Left lung (tissue), 4 donors: ENCODE measurements at regions not wholly inside any gene's neighbourhood (a gene's known extent, or its start where the extent isn't known, plus 50 kb on each side); places are given as distances from the start of the nearest gene placed in this dataset.

Experiments used
- ATAC-seq: fragments of 200-7000 bp; cut with Tn5 transposase; one replicate; pipeline ENCODE4 v1.9.1; 2020; ENCODE audit warnings: moderate library complexity
- DNase-seq, 4 donors: peaks; one replicate each; pipeline ENCODE4 v3.0.0-alpha.2; 2013 to 2020
- H3K27ac ChIP-seq, 2 donors: fragments of 200-600 bp; sonication (generic) in 1 of 2; one replicate each; pipeline versions ENCODE4 v1.5.0 to v1.8.0; 2020 to 2021
- H3K27me3 ChIP-seq, 2 donors: fragments of 200-600 bp; sonication (generic) in 1 of 2; one replicate each; pipeline versions ENCODE4 v1.5.0 to v1.8.0; 2020 to 2021
- H3K36me3 ChIP-seq, 2 donors: fragments of 200-600 bp; sonication (generic) in 1 of 2; one replicate each; pipeline versions ENCODE4 v1.5.0 to v1.8.0; 2020 to 2021
- H3K4me1 ChIP-seq, 2 donors: fragments of 200-600 bp; one replicate each; pipeline ENCODE4 v1.8.0; 2021
- H3K4me3 ChIP-seq, 2 donors: fragments of 200-600 bp; sonication (generic) in 1 of 2; one replicate each; pipeline versions ENCODE4 v1.5.0 to v1.8.0; 2020 to 2021; ENCODE audit warnings: mild to moderate bottlenecking in 1 of 2
- H3K9me3 ChIP-seq, 2 donors: fragments of 200-600 bp; sonication (generic) in 1 of 2; one replicate each; pipeline versions ENCODE4 v1.5.0 to v1.8.0; 2020 to 2021
- intact Hi-C, 2 donors: fragments of 100-400 bp; cut with DNase I; formaldehyde crosslinking; loops; one replicate each; pipeline versions ENCODE4 v1.11.2 to v1.14.2; 2022
- TF ChIP-seq, protein P1 (sequence below), 2 donors: fragments of 200-600 bp; sonication (generic) in 1 of 2; IDR thresholded peaks; one replicate each; pipeline versions ENCODE4 v1.5.0 to v1.8.0; 2021; ENCODE audit warnings: antibody characterized with exemption in 2 of 2
- donor health status: DM: no; HTN: yes; CAD: no.
- donor health status: DM: no; HTN: no; CAD: no.

- Histone ChIP-seq H3K9me3 (peaks cover 0 to 33% of the 10 kb centered on the region in 2 donors), H3K27me3 (peaks cover 0 to 65% of the 10 kb centered on the region in 2 donors), H3K4me1 (no peaks in the 10 kb centered on the region), H3K27ac (no peak overlapping the region), H3K4me3 (no peak overlapping the region), H3K36me3 (no peaks in the 10 kb centered on the region)
- intact Hi-C loops, result no loop called here
- TF ChIP-seq, protein P1, sequence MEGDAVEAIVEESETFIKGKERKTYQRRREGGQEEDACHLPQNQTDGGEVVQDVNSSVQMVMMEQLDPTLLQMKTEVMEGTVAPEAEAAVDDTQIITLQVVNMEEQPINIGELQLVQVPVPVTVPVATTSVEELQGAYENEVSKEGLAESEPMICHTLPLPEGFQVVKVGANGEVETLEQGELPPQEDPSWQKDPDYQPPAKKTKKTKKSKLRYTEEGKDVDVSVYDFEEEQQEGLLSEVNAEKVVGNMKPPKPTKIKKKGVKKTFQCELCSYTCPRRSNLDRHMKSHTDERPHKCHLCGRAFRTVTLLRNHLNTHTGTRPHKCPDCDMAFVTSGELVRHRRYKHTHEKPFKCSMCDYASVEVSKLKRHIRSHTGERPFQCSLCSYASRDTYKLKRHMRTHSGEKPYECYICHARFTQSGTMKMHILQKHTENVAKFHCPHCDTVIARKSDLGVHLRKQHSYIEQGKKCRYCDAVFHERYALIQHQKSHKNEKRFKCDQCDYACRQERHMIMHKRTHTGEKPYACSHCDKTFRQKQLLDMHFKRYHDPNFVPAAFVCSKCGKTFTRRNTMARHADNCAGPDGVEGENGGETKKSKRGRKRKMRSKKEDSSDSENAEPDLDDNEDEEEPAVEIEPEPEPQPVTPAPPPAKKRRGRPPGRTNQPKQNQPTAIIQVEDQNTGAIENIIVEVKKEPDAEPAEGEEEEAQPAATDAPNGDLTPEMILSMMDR (IDR thresholded peaks at IDR 0.05), result no peak
- DNase-seq, result peak in 2 of 4 donors; percentile 24 to 66
- no peak for ATAC-seq
Observed at GRCh38 chr4:1488831-1489638, 82.8 kb upstream of the NKX1-1 start.

DNA sequence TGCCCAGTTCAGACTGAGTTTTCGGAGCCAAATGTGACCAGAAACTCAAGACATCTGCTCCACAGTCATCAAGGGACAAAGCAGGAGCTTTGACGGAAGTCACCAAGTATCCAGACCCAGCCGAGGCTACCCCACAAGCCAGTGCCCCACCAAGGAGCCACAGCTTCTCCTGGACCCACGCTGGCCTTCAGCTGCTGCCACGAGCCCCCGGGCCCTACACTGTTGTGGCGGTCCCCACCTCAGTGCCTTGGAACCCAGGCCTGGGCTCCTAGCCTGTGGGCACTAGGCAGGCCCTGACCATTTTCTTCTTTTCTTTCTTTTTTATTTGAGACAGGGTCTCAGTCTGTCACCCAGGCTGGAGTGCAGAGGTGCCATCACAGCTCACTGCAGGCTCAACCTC lies 82.1 kb upstream of the NKX1-1 start:
- peaks cover 0 to 36% of the 10 kb centered on the region in 2 donors for H3K9me3 ChIP-seq
- DNase-seq (peak in 1 of 4 donors; percentile 53), ATAC-seq (no peak)
- H3K4me3 ChIP-seq, result no peak overlapping the region
- intact Hi-C loops, result no loop called here
- H3K27me3 ChIP-seq, result peaks cover 0 to 58% of the 10 kb centered on the region in 2 donors
- no peaks in the 10 kb centered on the region for H3K4me1 ChIP-seq
- H3K27ac ChIP-seq, result no peak overlapping the region
- no peaks in the 10 kb centered on the region for H3K36me3 ChIP-seq
- TF ChIP-seq, protein P1 (IDR thresholded peaks at IDR 0.05), result no peak

- no peak overlapping the region for H3K27ac ChIP-seq
- H3K27me3 ChIP-seq, result peaks cover 0 to 53% of the 10 kb centered on the region in 2 donors
- H3K4me3 ChIP-seq, result no peak overlapping the region
- TF ChIP-seq, protein P1 (IDR thresholded peaks at IDR 0.05), result no peak
- no peaks in the 10 kb centered on the region for H3K36me3 ChIP-seq
- no peak for DNase-seq
- H3K4me1 ChIP-seq, result no peaks in the 10 kb centered on the region
- ATAC-seq, result no peak
- intact Hi-C loops, result no loop called here
- H3K9me3 ChIP-seq, result peaks cover 0 to 36% of the 10 kb centered on the region in 2 donors
Observed at GRCh38 chr4:1487761-1488160, 81.5 kb upstream of the NKX1-1 start.

- ATAC-seq, result no peak
Observed at GRCh38 chr4:1487106-1487505, 80.9 kb upstream of the NKX1-1 start.

DNA sequence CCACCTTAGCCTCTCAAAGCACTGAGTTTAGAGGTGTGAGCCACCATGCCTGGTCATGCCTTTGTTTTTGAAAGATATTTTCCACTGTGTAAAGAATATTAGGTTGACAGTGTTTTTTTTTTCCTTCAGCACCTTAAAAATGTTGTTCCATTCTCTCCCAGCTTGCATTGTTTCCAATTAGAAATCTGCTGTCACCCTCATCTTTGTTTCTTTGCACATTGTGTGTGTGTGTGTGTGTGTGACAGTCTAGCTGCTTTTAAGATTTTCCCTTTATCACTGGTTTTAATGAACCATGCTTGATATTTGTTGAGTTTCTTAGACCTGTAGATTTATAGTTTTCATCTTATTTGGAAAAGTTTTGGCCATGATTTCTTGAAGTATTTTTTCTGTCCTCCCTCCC lies 79.0 kb upstream of the NKX1-1 start:
- intact Hi-C loops, result no loop called here
- Histone ChIP-seq H3K4me1 (no peaks in the 10 kb centered on the region), H3K4me3 (no peak overlapping the region), H3K27me3 (peaks cover 0 to 28% of the 10 kb centered on the region in 2 donors), H3K9me3 (peaks cover 0 to 57% of the 10 kb centered on the region in 2 donors), H3K27ac (no peak overlapping the region), H3K36me3 (no peaks in the 10 kb centered on the region)
- ATAC-seq (no peak), DNase-seq (no peak)
- TF ChIP-seq, protein P1 (IDR thresholded peaks at IDR 0.05), result no peak

More at GRCh38 chr4:1487106-1487505, 80.9 kb upstream of the NKX1-1 start:
- DNase-seq, result no peak
- Histone ChIP-seq H3K4me1 (no peaks in the 10 kb centered on the region), H3K36me3 (no peaks in the 10 kb centered on the region), H3K9me3 (peaks cover 0 to 39% of the 10 kb centered on the region in 2 donors), H3K27me3 (peaks cover 0 to 46% of the 10 kb centered on the region in 2 donors), H3K4me3 (no peak overlapping the region), H3K27ac (no peak overlapping the region)
- TF ChIP-seq, protein P1 (IDR thresholded peaks at IDR 0.05), result no peak
- intact Hi-C loops, result no loop called here
